ENCODE measurements at regions not wholly inside any gene's neighbourhood (a gene's known extent, or its start where the extent isn't known, plus 50 kb on each side); places are given as distances from the start of the nearest gene placed in this dataset.

DNA sequence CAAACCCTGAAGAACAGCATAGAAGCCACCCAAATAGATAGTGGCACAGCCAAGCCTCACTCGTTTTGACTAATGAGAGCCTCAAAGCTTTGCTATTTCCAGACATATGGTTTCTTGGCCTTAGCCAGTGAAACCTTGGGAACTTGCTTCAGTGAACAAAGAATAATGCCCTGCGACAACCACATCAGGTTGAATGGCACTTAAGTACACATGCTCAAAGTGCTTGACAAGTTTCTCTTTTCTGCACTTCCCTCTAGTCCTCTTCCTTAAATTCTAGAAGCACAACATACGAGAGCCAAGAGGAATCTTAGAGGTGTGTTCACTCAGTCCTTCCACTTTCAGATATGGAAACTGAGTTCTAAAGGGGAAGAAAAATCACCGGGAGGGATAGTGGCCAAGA, 258.3 kb downstream of the HAUS1 start:
- TF ChIP-seq ZNF529 (tag by site-specific recombination; IDR thresholded peaks at IDR 0.05; ENCODE audit: insufficient replicate concordance) (no peak), ZNF121 (tag by site-specific recombination; IDR thresholded peaks at IDR 0.05) (no peak), MYNN (tag by site-specific recombination; IDR thresholded peaks at IDR 0.05; ENCODE audit: borderline replicate concordance) (no peak), ZBTB21 (tag by site-specific recombination; IDR thresholded peaks at IDR 0.05) (no peak), ZSCAN23 (tag by site-specific recombination; IDR thresholded peaks at IDR 0.05) (no peak), FEZF1 (tag by site-specific recombination; IDR thresholded peaks at IDR 0.05) (no peak), ZNF335 (tag by site-specific recombination; conservative IDR thresholded peaks at IDR 0.05) (no peak), ZNF670 (tag by site-specific recombination; IDR thresholded peaks at IDR 0.05; ENCODE audit: low read depth) (no peak)
- TF ChIP-seq, protein P1, sequence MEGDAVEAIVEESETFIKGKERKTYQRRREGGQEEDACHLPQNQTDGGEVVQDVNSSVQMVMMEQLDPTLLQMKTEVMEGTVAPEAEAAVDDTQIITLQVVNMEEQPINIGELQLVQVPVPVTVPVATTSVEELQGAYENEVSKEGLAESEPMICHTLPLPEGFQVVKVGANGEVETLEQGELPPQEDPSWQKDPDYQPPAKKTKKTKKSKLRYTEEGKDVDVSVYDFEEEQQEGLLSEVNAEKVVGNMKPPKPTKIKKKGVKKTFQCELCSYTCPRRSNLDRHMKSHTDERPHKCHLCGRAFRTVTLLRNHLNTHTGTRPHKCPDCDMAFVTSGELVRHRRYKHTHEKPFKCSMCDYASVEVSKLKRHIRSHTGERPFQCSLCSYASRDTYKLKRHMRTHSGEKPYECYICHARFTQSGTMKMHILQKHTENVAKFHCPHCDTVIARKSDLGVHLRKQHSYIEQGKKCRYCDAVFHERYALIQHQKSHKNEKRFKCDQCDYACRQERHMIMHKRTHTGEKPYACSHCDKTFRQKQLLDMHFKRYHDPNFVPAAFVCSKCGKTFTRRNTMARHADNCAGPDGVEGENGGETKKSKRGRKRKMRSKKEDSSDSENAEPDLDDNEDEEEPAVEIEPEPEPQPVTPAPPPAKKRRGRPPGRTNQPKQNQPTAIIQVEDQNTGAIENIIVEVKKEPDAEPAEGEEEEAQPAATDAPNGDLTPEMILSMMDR (tag by site-specific recombination; IDR thresholded peaks at IDR 0.05), result no peak
- TF ChIP-seq, protein P2, sequence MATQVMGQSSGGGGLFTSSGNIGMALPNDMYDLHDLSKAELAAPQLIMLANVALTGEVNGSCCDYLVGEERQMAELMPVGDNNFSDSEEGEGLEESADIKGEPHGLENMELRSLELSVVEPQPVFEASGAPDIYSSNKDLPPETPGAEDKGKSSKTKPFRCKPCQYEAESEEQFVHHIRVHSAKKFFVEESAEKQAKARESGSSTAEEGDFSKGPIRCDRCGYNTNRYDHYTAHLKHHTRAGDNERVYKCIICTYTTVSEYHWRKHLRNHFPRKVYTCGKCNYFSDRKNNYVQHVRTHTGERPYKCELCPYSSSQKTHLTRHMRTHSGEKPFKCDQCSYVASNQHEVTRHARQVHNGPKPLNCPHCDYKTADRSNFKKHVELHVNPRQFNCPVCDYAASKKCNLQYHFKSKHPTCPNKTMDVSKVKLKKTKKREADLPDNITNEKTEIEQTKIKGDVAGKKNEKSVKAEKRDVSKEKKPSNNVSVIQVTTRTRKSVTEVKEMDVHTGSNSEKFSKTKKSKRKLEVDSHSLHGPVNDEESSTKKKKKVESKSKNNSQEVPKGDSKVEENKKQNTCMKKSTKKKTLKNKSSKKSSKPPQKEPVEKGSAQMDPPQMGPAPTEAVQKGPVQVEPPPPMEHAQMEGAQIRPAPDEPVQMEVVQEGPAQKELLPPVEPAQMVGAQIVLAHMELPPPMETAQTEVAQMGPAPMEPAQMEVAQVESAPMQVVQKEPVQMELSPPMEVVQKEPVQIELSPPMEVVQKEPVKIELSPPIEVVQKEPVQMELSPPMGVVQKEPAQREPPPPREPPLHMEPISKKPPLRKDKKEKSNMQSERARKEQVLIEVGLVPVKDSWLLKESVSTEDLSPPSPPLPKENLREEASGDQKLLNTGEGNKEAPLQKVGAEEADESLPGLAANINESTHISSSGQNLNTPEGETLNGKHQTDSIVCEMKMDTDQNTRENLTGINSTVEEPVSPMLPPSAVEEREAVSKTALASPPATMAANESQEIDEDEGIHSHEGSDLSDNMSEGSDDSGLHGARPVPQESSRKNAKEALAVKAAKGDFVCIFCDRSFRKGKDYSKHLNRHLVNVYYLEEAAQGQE (tag by site-specific recombination; IDR thresholded peaks at IDR 0.05), result no peak
